OCI-LY1 (cell line): ENCODE measurements at regions not wholly inside any gene's neighbourhood (a gene's known extent, or its start where the extent isn't known, plus 50 kb on each side); places are given as distances from the start of the nearest gene placed in this dataset.

ENCODE experiments used
- CTCF ChIP-seq: fragments of 200-600 bp; sonication (generic), shearing (Covaris generic); IDR thresholded peaks from 2 replicates; pipeline ENCODE4 v1.5.1; 2017; ENCODE audit warnings: mild to moderate bottlenecking, antibody characterized with exemption, low read length, moderate library complexity, mixed read lengths
- EZH2 ChIP-seq: fragments of 200-600 bp; sonication (generic), shearing (Covaris generic); IDR thresholded peaks from 2 replicates; pipeline ENCODE4 v1.8.0; 2017; ENCODE audit warnings: borderline replicate concordance, mixed run types, mild to moderate bottlenecking, antibody characterized with exemption, low read length, moderate library complexity, mixed read lengths

- TF ChIP-seq CTCF = no peak
- TF ChIP-seq EZH2 = no peak
Observed at GRCh38 chr1:166350490-166350889, 183.7 kb upstream of the FAM78B start.
